GM12891 (cell line): ENCODE measurements at regions not wholly inside any gene's neighbourhood (a gene's known extent, or its start where the extent isn't known, plus 50 kb on each side); places are given as distances from the start of the nearest gene placed in this dataset.
"Not testable (repeated sequence)": the region's sequence is repeated elsewhere in the genome, so short reads cannot be mapped to it uniquely, and the experiment has no call there.

ENCODE experiments used
- DNase-seq: peaks from one replicate; pipeline ENCODE4 v3.0.0; 2011; ENCODE audit warnings: low spot score; ENCODE audit not compliant: insufficient read length
- FAIRE-seq: peaks from 2 replicates; lab custom pipeline; 2011; peaks lifted over from hg19 to GRCh38; lab: Jason Lieb, UNC
- PAX5 ChIP-seq: IDR thresholded peaks from 2 replicates; pipeline ENCODE4 v1.6.1; 2011; ENCODE audit warnings: low read length, moderate library complexity, mild to moderate bottlenecking; ENCODE audit not compliant: insufficient read depth, severe bottlenecking
- POLR2A ChIP-seq: IDR thresholded peaks from 2 replicates; pipeline ENCODE4 v1.6.1; 2011; ENCODE audit warnings: low read depth, low read length, control low read depth
- POLR2AphosphoS5 ChIP-seq: IDR thresholded peaks from 2 replicates; pipeline ENCODE4 v1.6.1; 2011; ENCODE audit warnings: low read depth, low read length, control low read depth
- POU2F2 ChIP-seq: IDR thresholded peaks from 2 replicates; pipeline ENCODE4 v1.6.1; 2011; ENCODE audit warnings: low read depth, mild to moderate bottlenecking, control low read depth, low read length, moderate library complexity
- SPI1 ChIP-seq: IDR thresholded peaks from 2 replicates; pipeline ENCODE4 v1.6.1; 2011; ENCODE audit warnings: low read depth, low read length, control low read depth
- TAF1 ChIP-seq: IDR thresholded peaks from 2 replicates; pipeline ENCODE4 v1.6.1; 2011; ENCODE audit warnings: low read depth, low read length, control low read depth

GRCh38 chr1:80158771-80159170, 1152.2 kb upstream of the ADGRL4 start:
- DNase-seq (no peak), FAIRE-seq (no peak)
- TF ChIP-seq SPI1: no peak
- no peak for TF ChIP-seq PAX5
- no peak for TF ChIP-seq POLR2A
- no peak for TF ChIP-seq POU2F2
- no peak for TF ChIP-seq POLR2AphosphoS5
- no peak for TF ChIP-seq TAF1

DNA sequence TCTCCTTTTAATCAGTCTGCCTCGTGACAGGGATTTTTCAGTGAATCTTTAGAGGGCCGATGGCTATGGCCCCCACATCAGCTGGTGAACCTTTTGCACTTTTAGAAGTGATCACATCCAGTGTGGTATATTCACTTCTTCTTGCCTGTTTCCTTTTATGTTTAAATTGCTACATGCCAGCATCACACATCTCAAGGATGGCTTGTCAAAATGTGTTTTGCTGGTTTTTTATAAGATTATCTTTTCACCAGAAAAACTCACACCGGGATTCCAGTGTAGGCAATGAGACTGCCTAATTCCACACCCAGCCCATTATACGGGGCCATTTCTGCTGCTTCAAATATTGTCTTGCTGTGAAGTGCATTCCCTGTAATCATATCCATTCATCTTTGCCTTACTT, 1151.7 kb upstream of the ADGRL4 start:
- FAIRE-seq (no peak), DNase-seq (no peak)
- TF ChIP-seq TAF1 (no peak), POLR2A (no peak), POLR2AphosphoS5 (no peak), POU2F2 (no peak), SPI1 (no peak), PAX5 (no peak)

DNA sequence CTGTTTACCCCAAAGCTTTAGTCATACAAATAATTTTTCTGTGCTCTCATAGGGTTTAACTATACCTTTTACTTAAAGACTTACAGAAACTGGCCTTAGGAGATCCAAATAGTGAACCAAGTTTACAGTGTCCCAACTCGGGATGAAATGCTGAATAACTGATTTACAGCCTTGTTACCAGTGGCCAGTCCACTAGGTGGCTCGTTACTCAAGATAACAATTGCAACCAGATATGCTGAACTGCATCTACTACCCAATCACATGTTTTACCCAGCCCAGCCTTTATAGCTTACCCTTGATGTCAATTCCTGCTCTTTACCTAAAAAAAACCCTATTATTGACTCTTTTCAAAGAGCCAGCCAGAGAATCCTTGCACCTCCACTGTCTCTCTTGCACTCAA, 1148.8 kb upstream of the ADGRL4 start:
- TF ChIP-seq POU2F2: no peak
- no peak for TF ChIP-seq PAX5
- no peak for TF ChIP-seq TAF1
- no peak for TF ChIP-seq POLR2A
- TF ChIP-seq SPI1: no peak
- no peak for TF ChIP-seq POLR2AphosphoS5
- FAIRE-seq (no peak), DNase-seq (no peak)

GRCh38 chr1:80154176-80154575, 1147.6 kb upstream of the ADGRL4 start:
- FAIRE-seq (no peak), DNase-seq (no peak)
- TF ChIP-seq PAX5 (no peak), POLR2A (no peak), TAF1 (no peak), SPI1 (no peak), POLR2AphosphoS5 (no peak), POU2F2 (no peak)

GRCh38 chr1:80153762-80154161, 1147.2 kb upstream of the ADGRL4 start:
- TF ChIP-seq POLR2A (no peak), POU2F2 (no peak), TAF1 (no peak), SPI1 (no peak), PAX5 (no peak), POLR2AphosphoS5 (no peak)
- DNase-seq (no peak), FAIRE-seq (no peak)

- FAIRE-seq: no peak
- TF ChIP-seq POLR2AphosphoS5: no peak
- TF ChIP-seq POLR2A: no peak
- TF ChIP-seq POU2F2: no peak
- no peak for TF ChIP-seq SPI1
- no peak for TF ChIP-seq PAX5
- DNase-seq: no peak
Measured at GRCh38 chr1:80143361-80143760, 1136.8 kb upstream of the ADGRL4 start.

- DNase-seq, FAIRE-seq: not testable (repeated sequence)
Measured at GRCh38 chr1:80137946-80138602, 1131.5 kb upstream of the ADGRL4 start.

GRCh38 chr1:80113168-80114038, 1106.9 kb upstream of the ADGRL4 start:
- DNase-seq (no peak), FAIRE-seq (no peak)
- TF ChIP-seq POLR2AphosphoS5 (no peak), POLR2A (no peak)

GRCh38 chr1:80101159-80101558, 1094.6 kb upstream of the ADGRL4 start:
- TF ChIP-seq SPI1 (no peak), POU2F2 (no peak), POLR2A (no peak), PAX5 (no peak), TAF1 (no peak), POLR2AphosphoS5 (no peak)
- FAIRE-seq: no peak

GRCh38 chr1:80099713-80100112, 1093.2 kb upstream of the ADGRL4 start:
- no peak for FAIRE-seq
- TF ChIP-seq PAX5: no peak
- TF ChIP-seq POLR2A: no peak
- DNase-seq: no peak

More at GRCh38 chr1:80101159-80101558, 1094.6 kb upstream of the ADGRL4 start:
- no peak for DNase-seq
